ENCODE measurements at regions not wholly inside any gene's neighbourhood (a gene's known extent, or its start where the extent isn't known, plus 50 kb on each side); places are given as distances from the start of the nearest gene placed in this dataset.

GRCh38 chr1:181412746-181413145, 70.6 kb upstream of the CACNA1E start:
- intact Hi-C loops (cut with DNase I): no loop called here
- no peak for DNase-seq

GRCh38 chr1:181413195-181413815, 70.0 kb upstream of the CACNA1E start:
- peak in 1 of 10 donors; percentile 69 for DNase-seq
- intact Hi-C loops (cut with DNase I): no loop called here

GRCh38 chr1:181413836-181414235, 69.5 kb upstream of the CACNA1E start:
- intact Hi-C loops (cut with DNase I): no loop called here
- no peak for DNase-seq

GRCh38 chr1:181416268-181416860, 67.0 kb upstream of the CACNA1E start:
- no peak for DNase-seq
- intact Hi-C loops (cut with DNase I): no loop called here

- no peak for DNase-seq
- intact Hi-C loops (cut with DNase I): no loop called here
These were observed 65.4 kb upstream of the CACNA1E start for GRCh38 chr1:181417915-181418314.

GRCh38 chr1:181423301-181423918, 59.9 kb upstream of the CACNA1E start:
- peak; percentile 49 to 96 (median 70) for DNase-seq
- intact Hi-C loops (cut with DNase I): no loop called here

GRCh38 chr1:181424786-181425403, 58.4 kb upstream of the CACNA1E start:
- DNase-seq: peak; percentile 36 to 95 (median 80)
- intact Hi-C loops (cut with DNase I): loop anchor here (1.0 kb wide), 1 partner anchor 235 kb away; no protein-coding TSS in a partner anchor

- DNase-seq: no peak
- intact Hi-C loops (cut with DNase I): loop anchor here (1.0 kb wide), 1 partner anchor 235 kb away; no protein-coding TSS in a partner anchor
These were observed 57.8 kb upstream of the CACNA1E start for GRCh38 chr1:181425566-181425965.

GRCh38 chr1:181429462-181429861, 53.9 kb upstream of the CACNA1E start:
- intact Hi-C loops (cut with DNase I): no loop called here
- DNase-seq: no peak

- peak in 3 of 10 donors; percentile 4 to 83 (median 40) for DNase-seq
- intact Hi-C loops (cut with DNase I): no loop called here
These were observed 53.1 kb upstream of the CACNA1E start for GRCh38 chr1:181430015-181430885.

Data from posterior cingulate gyrus (tissue), 11 donors.